CD4-positive, alpha-beta T cell treated with Interleukin-12 subunit alpha and Interleukin-12 subunit beta, for 1 hour (primary cell): ENCODE measurements at regions not wholly inside any gene's neighbourhood (a gene's known extent, or its start where the extent isn't known, plus 50 kb on each side); places are given as distances from the start of the nearest gene placed in this dataset.
"Not testable (repeated sequence)": the region's sequence is repeated elsewhere in the genome, so short reads cannot be mapped to it uniquely, and the experiment has no call there.

ENCODE experiments used
- DNase-seq: peaks from one replicate; pipeline ENCODE4 v3.0.0-alpha.2; 2020

DNA sequence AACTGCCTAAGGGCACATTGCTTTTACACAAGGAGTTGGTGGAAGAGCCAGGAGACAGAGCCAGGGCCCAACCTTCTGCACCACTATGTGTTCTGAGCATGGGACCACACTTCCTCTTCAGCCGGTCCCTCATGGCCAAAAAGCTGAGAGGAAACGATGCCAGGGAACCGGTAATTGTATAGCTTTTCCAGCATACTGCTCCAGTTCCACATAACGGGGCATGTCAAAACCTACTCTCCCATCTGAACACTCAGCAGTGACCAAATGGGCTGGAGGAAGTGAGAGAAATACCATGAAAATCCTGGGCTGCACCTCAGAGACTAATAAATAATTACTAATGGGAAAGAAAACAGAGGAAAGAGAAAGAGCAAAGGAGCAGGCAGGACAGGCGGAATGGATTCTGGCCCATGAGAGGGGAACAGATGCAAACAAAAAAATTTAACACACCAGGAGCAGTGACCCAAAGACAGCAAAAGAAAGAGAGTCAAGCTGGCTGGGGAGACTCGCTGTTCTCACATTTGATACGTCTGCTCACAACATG is 52.0 kb upstream of the BMP2 start:
- DNase-seq: no peak

DNA sequence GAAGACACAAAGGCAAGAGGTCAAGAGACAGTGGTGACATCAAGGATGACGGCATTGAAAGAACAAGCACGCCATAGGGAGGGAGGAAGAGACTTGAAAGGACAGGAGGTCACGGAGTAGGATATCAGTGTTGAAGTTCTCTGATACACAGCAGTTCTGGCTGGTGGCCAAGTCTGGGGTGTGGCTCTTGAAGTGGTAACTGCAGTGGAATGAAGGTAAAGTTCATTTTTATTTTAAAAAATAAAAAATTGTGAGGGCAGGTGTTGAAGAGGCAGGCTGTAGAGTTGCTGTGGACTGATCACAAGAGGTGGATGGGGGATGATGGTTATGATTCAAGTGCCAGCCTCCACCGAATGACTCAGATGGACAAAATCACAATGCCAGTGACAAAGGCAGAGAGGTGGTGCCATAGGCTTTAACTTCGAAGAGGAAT is 53.2 kb upstream of the BMP2 start:
- DNase-seq: no peak

DNA sequence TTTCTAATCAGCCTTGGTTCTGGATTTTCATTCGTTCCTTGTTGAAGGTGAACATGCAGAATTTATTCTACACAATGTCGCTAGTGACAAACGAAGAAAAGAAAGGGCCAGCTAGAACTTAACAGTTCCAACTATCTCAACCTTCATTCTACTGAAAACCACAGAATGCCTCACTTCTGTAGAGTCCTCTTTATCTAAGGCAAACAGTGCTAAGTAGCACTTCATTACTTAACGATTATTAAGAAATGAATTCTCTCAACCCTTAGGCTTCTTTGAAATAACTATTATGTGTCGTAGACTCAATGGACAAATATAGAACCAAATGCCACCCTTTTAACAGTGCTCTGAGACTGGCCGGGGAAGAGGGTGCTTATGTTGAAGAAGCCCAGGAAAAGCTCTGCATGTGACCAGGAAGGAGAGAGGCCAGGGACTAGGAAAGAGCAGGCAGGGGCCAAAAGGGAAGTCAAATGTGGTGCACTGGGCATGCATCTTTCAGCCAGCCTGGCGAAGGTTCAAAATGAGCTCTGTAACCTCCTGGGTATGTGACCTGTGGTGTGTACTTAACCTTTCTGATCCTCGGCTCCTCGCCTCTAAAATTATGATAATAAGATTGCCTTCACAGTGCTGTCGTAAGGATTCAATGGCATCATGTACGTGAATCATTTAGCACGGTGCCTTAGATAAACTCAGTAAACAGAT is 55.4 kb upstream of the BMP2 start:
- no peak for DNase-seq

DNA sequence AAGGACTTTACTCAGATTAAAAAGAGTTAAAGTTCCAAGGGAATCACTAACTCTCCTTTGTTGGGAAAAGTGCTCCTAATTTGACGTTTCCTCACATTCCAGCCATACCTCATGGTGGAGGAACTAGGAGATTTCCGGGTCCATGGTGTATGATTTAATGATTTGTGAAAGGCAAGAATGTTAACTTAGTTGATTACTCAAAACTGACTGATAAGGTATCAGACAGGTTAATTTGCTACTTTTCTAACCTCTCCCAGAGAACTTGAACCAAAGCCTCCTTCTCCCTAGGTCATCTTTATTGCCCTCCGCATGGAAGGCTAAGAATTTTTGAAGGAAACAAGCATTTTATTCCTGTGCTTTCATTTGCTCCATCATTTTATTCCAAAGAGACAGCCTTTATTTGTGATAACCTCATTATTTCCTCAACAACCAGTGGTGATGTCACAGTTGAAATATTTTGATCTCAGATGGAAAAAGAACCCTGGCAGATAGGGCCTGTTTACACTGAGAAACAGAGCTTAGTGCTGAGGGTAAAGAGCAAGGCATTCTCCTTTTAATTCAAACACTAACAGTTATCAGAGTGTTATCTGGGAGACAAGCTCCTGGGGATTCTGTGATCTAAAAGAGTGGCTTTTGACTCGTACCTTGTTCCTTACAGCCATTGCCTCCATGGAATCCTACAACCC is 57.4 kb upstream of the BMP2 start:
- DNase-seq: no peak

DNA sequence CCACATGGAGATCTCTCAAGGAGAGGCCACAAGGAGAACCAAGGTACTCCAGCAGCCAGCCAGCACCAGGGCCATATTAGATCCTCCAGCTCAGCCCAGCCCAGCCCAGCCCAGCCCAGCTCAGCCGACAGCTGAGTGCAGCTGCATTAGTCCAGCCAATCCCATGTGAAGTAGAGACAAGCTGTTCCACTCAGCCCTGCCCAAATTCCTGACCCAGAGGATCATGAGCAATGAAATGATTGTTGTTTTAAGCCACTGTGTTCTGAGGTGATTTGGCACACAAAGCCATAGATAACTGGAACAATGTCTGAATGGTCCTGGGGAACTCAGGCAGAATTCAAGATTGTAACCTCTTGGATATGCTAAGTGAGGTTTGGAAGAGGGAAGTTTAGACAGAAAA is 59.5 kb upstream of the BMP2 start:
- DNase-seq: no peak

DNA sequence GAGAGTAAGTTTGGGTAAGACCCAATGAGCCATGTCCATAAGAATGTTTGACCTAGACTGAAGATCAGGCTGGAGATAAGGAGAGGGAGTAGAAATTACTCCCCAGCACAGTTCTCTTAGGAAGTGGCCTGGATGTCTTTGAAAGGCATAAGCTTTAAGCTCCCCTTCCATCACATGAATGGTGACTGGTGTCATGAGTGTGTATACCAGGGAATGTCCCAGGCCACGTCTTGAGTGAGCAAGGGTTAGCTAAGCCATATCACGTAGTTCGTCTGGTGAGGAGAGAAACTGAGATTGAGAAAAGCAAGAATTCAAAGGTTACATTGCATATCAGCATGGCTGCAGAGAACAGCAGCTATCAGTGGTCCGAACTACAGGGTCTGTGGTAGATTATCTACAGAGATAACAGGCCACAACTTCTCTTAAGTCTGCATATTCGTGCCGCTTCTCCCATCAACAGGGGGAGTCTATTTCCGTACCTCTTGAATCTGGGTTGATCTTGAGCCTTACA is 60.1 kb upstream of the BMP2 start:
- no peak for DNase-seq

DNA sequence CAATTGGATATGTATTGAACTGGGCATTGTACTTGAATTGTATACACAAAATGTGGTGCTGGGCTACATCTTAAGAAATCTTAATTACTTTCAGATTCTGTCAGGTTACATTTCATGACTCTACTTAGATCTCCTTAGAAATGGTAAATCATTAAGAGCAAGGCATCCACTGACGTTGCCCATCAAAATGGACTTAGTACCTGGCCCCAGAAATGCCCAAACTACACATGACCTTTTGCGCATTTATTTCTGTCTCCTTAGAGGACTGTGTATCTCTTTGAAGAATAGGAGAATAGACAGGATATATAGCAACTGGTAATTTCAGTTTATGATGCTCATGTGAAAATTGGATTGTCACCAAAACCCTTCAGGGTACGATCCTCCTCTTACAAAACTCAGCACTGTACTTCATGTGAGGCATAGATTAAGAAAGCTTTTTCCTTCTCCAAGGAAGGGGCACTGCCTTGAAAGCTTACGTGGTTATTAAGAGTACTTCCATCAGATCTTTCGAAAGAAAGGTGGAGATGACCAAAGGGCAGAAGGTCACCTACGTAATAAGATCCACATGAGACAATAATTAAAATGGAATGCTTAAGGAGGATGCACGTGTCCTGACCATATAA is 61.4 kb upstream of the BMP2 start:
- DNase-seq: no peak

DNA sequence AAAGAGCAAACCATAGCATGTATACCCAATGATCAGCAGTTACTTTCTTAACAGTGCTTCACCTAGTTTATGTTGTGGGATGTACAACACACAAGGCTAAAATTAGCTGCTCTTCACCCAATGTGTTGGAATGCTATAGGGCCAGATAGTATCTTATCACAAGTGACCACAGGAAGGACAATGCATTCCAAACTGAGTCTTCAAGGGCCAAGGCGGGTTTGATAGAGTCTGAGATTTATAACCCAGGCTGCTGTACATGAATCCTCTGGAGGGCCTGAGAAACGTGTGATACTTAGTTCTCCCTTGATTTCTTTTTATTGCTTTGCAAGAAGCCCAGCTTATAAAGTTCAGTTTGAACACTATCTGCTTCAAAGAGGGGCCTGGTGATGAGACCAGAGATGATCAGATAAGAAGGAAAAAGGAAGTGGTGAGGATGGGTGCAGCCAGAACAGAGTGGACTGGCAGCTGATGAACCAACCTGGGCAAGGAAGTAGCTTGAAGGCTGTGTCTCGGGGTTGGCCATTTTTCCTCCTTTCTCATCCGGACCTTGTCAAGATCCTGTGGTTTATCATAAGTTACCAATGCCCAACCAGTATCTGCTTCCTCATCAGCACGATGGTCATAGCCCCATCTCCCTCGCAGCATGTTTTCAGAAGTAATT is 62.2 kb upstream of the BMP2 start:
- DNase-seq: no peak

DNA sequence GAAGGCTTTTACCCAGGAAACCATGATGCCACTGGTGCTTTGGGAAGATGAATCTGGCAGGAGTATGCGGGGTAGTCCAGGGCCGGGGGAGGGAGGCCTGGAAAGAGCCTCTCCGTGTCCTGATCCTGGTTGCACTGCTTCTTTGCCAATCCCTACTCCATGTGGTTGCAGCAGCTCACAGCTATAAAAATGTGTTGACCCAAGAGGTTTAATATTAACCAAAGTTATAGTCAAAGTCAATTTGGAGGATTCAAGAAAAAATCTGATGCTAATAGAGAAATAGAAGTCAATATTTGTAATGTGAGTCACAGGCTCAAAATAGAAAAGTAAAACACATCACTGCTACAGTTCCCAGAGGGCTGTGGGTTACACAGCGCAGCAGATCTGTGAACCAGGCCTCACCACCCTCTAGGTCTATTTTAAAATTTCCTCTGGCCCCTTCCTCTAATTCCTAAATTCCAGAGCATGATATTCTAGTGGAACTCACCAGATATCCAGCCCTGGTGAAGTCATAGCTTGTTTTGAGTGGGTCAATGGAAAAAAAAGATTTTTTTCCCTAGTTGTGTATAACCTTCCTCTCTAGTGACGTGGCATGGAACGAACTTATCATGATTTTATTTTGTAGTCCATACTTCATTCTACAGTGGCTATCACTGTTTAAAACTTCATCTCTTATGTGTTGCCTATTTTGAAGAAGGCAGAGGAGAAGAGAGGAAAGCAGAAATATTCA is 63.2 kb upstream of the BMP2 start:
- DNase-seq: no peak

DNA sequence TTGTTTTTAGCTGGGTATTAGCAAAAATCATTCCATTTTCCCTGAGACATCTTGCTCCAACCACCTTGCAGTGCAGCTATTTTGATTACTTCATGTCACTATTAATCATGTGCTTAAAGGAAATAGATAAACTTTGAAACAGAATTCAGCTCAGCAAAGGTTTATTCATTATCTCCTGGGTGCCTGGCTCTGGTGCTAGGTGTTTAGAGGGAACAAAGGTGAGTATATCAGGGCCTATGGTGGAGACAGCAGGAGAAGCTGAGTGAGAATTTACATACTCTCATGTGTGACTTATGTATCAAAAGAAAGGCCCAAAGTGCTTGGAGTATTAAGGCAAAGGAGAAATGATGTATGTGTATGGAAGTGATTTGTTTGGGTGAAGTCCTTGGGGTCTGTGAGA is 63.8 kb upstream of the BMP2 start:
- no peak for DNase-seq

DNA sequence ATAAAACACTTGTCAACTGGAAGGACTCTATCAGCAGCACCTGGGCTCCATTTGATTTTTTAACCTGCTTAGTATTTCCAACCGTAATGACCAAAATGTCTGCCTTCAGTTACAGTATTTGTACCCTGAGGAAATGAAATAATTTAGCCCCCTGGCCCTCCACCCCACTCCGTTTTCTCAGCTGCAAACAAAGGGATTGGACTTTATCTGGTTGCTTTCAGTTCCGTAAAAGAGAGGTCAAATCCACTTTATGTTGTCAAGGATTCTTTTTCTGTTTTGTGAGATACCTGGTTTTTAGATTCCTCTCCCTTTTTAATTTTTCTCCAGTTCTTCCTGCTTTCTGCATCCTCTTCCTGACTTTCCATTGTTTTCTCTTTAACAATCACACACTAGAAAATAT is 64.4 kb upstream of the BMP2 start:
- no peak for DNase-seq

DNA sequence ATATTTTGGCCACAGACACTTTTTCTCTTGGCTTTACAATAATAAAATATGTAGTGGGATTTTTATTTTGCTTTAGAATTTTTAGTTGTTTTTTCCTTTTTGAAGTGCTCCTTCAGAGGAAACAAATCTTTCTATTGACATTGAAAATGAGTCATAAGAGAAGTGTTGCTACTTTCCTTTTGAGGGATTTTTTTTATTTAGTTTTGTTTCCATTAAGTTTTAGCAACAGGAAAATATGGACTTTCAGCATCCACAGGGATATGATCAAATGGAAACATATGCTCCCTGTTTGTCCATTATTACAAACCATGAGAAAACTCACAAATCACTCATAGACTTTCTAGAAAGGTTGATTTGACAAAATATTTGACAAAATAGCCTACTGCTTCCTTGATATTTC is 65.3 kb upstream of the BMP2 start:
- no peak for DNase-seq

DNA sequence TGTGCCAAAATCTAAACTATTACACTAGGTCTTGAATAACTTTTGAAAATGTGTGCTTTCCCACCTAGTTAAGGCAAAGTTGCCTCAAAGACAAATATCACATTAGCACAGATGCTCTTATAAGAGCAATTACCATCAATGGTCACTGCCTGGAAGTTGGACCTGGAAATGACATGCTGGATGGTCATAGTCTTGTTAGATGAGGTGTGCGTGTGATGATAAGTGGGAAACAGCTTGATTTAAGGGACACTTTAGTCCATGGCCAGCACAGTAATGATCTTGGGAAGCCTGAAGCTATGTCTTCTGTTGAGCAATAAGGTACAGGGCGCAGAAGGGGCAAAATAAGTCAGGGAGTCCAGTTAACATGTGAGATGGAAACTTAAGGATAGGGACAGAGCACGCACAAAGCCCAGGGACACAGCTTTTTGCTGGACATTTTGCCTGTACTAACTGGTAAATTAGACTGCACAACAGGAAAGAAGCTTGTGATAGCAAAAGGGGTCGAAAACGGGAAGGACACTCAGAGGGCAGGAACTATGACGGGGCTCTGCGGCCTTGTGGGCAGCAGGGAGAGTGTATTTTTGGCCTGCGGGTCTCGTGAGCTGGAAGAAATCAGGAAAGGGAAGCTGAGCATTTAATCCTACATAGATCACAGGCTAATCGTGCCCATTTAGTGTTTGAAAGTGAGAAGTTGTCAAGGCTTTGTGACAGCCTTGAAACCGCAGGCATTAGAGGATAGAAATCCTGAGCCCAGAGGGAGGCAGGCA is 66.7 kb upstream of the BMP2 start:
- DNase-seq: peak; percentile 1

DNA sequence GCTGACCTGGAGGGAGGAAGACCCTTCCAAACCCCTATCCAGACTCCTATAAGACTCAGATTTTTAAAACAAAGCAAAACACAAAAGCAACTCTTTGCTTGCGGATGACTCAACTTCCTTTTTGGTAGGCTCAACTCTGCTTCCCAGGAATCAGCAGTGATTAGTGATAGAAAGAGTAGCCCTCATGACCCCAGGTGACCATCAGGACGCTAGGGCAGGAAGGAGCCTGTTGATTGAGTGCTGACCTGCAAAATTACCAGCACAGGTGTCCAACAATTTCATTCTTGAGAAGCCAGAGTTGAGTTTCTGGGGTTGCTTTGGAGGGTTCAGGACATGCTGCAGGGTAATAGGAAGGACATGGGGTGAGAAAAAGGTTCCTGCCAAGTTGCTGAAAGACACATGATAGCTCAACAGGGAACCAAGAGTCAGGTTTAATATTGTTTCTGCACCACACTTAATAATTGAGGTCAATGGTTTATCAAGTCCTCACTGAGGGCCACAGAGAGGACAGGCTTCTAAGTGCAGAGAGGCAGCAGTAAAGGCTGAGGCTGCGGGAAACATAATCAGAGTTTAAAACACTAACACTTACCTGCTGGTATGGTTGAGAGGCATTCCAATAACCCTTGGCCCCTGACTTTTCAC is 67.4 kb upstream of the BMP2 start:
- DNase-seq: no peak

DNA sequence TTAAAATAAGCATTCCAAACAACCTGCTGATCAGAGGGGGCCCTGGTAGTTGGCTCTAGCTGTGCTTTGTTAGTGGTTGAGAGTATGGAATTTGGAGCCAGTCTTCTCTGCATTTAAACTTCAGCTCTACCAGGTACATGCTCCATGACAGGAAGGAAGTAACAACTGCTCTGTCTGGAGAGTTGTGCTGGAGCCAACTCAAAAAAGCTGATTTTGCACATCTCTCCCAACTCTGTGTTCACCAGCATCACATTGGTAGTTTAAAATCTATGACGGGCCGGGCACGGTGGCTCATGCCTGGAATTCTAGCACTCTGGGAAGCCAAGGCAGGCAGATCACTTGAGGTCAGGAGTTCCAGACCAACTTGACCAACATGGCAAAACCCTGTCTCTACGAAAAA is 68.8 kb upstream of the BMP2 start:
- no peak for DNase-seq

DNA sequence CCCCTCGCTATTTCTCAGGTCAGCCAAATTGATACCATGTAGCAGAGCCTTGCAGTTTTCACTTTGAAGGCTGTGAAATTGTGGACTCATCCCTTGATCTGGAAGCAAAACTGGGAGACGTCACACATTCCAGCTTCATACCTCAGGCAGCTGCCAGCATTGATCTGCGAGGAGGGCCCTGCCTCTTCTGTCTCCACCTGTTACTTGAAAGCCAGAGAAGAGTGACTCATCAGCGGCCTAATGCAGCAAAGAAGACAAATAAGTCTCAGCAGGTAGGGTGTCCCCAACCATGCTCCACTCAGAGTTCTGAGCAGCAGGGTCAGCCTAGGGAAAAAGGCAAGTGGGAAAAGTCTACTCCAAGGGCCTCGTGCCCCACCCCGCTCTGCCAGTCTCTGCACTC is 69.4 kb upstream of the BMP2 start:
- no peak for DNase-seq

DNA sequence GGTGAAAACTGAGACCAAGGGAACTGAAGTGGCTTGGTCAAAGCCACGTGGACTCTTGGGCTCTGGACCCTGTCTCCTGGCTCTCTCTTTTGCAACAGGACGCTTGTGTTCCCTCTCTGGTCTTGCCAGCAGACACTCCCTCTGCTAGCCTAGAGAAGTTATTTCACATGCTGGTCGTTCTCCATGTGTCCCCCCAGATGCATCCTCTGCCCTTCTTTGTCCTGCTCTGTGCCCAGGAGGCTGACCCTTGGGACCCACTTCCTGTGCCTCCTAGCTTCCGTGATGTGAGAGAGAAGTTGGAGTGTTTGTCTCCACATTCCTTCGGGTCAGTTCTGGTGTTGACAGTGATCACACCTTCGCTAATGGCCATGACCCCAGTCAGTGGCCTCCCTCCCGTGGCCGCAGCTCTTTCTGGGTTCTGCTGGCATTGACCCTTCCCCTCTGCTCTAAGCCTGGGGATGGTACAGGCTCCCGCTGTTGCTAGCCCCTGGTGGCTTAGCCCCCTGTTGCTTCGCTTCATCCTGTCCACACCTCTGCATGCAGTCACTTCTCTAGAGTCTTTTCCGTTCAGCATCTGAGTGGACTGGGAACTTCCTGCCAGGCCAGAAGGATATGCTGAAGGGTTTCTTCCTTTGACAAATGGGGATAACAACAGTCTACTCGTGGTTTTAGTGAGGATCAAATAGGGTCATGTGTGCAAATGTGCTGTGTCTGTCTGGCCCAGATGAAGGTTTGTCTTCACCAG is 70.1 kb upstream of the BMP2 start:
- no peak for DNase-seq

DNA sequence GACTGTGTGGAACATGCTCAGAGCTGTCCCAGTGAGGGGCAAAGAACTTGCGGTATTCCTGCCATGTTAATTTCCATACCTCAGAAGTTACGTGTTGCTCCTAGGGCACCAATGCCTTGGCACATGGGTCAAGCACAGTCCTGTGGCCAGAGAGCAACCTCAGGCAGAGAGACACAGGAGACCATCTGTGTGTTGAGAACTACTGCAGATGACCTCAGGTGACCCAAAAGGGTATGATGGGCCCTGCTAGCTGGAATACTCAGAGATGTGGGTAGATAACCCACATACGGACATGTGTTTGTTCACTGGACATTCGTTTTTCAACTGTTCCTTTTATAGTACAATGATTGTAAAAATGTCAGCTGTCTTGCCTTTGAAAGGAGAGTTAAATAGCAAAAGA is 71.5 kb upstream of the BMP2 start:
- DNase-seq: no peak

DNA sequence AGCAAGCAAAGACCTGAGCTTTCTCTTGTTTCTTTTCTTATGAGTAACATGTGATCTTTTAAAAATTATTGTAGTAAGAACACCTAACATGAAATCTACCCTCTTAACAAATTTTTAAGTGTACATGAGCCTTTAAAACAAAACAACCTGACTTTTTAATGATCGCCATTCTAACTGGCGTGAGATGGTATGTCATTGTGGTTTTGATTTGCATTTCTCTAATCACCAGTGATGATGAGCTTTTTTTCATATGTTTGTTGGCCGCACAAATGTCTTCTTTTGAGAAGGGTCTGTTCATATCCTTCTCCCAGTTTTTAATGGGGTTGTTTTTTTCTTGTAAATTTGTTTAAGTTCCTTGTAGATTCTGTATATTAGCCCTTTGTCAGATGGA is 73.7 kb upstream of the BMP2 start:
- not testable (repeated sequence) for DNase-seq

DNA sequence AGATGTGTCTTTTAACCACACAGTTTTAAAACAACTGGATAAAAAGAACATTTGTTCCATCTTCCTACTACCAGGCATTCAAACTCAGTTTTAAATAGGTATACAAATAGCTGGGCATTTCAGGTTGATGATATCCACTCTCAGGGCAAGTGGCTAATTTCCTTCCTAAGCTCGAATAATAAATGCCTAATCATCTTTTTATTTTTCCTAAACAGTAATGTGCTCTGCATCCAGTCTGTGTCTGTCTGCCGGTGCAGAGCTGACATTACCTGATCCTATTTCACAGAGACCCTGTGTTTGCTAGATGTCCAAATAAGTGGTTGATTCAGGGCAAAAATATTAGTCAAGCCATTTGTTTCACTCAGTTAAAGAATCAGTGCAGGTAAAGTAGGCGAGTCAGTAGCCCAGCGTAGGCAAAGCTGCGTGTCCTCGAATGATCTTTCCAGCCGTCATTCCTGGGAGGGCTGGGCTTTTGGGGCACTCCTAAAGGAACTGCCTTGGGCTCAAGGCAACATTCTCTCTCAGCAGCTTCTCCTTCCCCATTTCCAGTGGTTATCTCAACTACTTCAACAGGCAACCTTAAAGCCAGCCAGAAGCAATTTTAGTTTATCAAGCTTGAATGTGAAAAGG is 74.2 kb upstream of the BMP2 start:
- DNase-seq: no peak
